Nephron (organoid): ENCODE measurements at regions not wholly inside any gene's neighbourhood (a gene's known extent, or its start where the extent isn't known, plus 50 kb on each side); places are given as distances from the start of the nearest gene placed in this dataset.
"Not testable (repeated sequence)": the region's sequence is repeated elsewhere in the genome, so short reads cannot be mapped to it uniquely, and the experiment has no call there.

Experiments used
- H3K27ac Mint-ChIP-seq, 3 experiments: 2 replicates each; pipeline ENCODE4 v1.8.0; 2020; ENCODE audit warnings: mixed read lengths in 3 of 3, mild to moderate bottlenecking in 2 of 3, moderate library complexity in 1 of 3
- H3K27me3 Mint-ChIP-seq: 2 replicates; pipeline ENCODE4 v1.8.0; 2021; ENCODE audit warnings: low read depth, mild to moderate bottlenecking, moderate library complexity, mixed read lengths
- H3K36me3 Mint-ChIP-seq: 2 replicates; pipeline ENCODE4 v1.8.0; 2020; ENCODE audit warnings: low read depth, mixed read lengths
- H3K4me1 Mint-ChIP-seq: 2 replicates; pipeline ENCODE4 v1.8.0; 2020; ENCODE audit warnings: mixed read lengths
- H3K4me3 Mint-ChIP-seq, 3 experiments: 2 replicates each; pipeline ENCODE4 v1.8.0; 2020; ENCODE audit warnings: mild to moderate bottlenecking in 3 of 3, mixed read lengths in 3 of 3, moderate library complexity in 2 of 3
- H3K9me3 Mint-ChIP-seq: 2 replicates; pipeline ENCODE4 v1.8.0; 2020; ENCODE audit warnings: mixed read lengths
- TF ChIP-seq, protein P1 (sequence below), 3 experiments: fragments of 200-600 bp; sonication (generic); IDR thresholded peaks; one replicate each; pipeline ENCODE4 v1.5.0; 2021; ENCODE audit warnings: antibody characterized with exemption in 3 of 3; ENCODE audit not compliant: unreplicated experiment in 3 of 3

GRCh38 chr6:22774129-22774528 is 204.8 kb downstream of the HDGFL1 start:
- Mint-ChIP-seq H3K4me1 (no peaks in the 10 kb centered on the region), H3K27ac (peak overlapping the region in 1 of 3 experiments; percentile 28), H3K27me3 (no peaks in the 10 kb centered on the region), H3K9me3 (peaks cover 19% of the 10 kb centered on the region), H3K4me3 (no peak overlapping the region), H3K36me3 (peaks cover 7% of the 10 kb centered on the region)
- TF ChIP-seq, protein P1, sequence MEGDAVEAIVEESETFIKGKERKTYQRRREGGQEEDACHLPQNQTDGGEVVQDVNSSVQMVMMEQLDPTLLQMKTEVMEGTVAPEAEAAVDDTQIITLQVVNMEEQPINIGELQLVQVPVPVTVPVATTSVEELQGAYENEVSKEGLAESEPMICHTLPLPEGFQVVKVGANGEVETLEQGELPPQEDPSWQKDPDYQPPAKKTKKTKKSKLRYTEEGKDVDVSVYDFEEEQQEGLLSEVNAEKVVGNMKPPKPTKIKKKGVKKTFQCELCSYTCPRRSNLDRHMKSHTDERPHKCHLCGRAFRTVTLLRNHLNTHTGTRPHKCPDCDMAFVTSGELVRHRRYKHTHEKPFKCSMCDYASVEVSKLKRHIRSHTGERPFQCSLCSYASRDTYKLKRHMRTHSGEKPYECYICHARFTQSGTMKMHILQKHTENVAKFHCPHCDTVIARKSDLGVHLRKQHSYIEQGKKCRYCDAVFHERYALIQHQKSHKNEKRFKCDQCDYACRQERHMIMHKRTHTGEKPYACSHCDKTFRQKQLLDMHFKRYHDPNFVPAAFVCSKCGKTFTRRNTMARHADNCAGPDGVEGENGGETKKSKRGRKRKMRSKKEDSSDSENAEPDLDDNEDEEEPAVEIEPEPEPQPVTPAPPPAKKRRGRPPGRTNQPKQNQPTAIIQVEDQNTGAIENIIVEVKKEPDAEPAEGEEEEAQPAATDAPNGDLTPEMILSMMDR (IDR thresholded peaks at IDR 0.05; ENCODE audit: unreplicated experiment in 3 of 3), result no peak

- peaks cover 15% of the 10 kb centered on the region for H3K36me3 Mint-ChIP-seq
- H3K9me3 Mint-ChIP-seq, result peaks cover 35% of the 10 kb centered on the region
- H3K27ac Mint-ChIP-seq, H3K4me1 Mint-ChIP-seq, H3K27me3 Mint-ChIP-seq, H3K4me3 Mint-ChIP-seq: not testable (repeated sequence)
These were observed 209.1 kb downstream of the HDGFL1 start for GRCh38 chr6:22778438-22778837.

- Mint-ChIP-seq H3K9me3 (peaks cover 35% of the 10 kb centered on the region), H3K4me1 (peaks cover 5% of the 10 kb centered on the region), H3K27me3 (no peaks in the 10 kb centered on the region), H3K4me3 (no peak overlapping the region), H3K27ac (no peak overlapping the region), H3K36me3 (peaks cover 15% of the 10 kb centered on the region)
- TF ChIP-seq, protein P1 (IDR thresholded peaks at IDR 0.05; ENCODE audit: unreplicated experiment in 3 of 3), result no peak
These were observed 209.7 kb downstream of the HDGFL1 start for GRCh38 chr6:22779062-22779461.

DNA sequence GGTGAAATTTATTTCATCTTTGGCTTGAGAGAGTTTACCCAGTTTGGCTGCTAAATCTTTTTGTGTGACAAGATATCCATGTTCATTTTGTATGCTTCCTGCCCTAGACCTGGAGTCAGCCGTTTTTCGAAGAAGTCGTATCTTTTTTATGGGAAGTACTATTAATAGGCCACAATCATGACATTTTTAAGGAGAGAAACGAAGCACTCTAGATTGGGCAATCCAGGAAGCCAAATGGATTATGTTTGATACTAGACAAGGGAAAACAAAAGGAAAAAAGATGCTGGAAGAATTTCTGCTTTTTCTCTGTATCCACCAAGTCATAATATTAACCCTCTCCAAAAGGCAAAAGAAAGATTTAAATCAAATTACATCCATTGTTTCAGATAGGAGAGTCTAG is 214.6 kb downstream of the HDGFL1 start:
- H3K27me3 Mint-ChIP-seq, result no peaks in the 10 kb centered on the region
- no peak overlapping the region for H3K4me3 Mint-ChIP-seq
- TF ChIP-seq, protein P1 (IDR thresholded peaks at IDR 0.05; ENCODE audit: unreplicated experiment in 3 of 3), result no peak
- peak overlapping the region; percentile 83 to 98 (median 96) for H3K27ac Mint-ChIP-seq
- H3K4me1 Mint-ChIP-seq, result peaks cover 21% of the 10 kb centered on the region
- peaks cover 8% of the 10 kb centered on the region for H3K36me3 Mint-ChIP-seq
- H3K9me3 Mint-ChIP-seq, result peaks cover 16% of the 10 kb centered on the region

DNA sequence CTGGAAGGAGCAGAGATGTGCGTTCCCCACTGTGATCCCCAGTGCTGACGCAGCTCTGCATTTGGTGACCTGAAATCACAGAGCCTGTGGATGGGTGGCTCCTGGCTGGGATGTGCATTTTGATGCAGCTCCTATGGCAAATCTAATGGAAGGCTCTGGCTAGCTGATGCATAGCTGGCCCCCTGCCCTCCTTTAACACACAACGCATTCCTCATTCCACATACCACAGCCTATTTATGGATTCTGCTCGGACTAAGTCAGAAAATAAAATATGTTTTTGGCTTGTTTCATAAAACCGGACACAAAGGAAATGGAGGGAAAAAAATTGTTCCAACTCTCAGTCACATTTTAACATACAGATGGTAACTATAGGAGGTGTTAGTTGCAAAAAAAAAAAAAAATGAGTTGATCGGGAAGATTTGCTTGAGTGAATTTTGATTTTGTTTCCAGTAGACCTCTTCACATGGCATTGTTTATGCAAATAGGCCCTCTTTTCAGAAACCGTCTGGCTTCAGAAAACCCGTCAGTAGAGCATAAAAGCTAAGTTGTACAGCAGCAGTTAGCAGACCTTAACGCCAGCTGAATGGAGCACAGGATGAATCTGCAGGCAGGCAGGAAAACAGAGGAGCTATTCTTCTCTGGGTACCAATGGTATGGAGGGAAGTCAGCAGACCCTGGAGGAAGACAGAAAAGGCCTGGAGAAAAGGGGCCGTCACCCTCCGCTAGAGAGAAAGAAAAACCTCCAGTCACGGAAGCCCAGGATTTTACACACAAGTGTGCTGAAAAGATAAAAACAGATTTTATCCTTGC is 215.4 kb downstream of the HDGFL1 start:
- H3K4me1 Mint-ChIP-seq, result peaks cover 30% of the 10 kb centered on the region

DNA sequence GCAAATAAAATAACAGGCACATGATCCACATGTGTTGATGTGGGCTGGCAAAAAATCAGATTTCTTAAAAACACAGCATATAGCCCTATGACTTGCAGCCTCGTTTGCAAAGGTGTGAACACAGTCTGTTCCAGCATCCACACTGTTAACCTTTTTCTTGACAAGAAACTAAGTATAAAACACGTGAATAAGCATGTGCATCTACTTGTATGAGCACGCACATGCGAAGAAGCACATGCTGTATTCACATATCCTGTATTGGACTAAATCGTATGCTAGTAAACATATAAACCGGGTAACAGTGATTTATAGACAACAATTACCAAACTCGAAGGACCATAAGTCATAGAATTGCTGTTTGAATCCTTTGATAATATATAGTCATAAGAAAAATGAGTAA is 218.7 kb downstream of the HDGFL1 start:
- Mint-ChIP-seq H3K36me3 (no peaks in the 10 kb centered on the region), H3K4me1 (peaks cover 34% of the 10 kb centered on the region)

More for the DNA sequence above, 215.4 kb downstream of the HDGFL1 start:
- no peaks in the 10 kb centered on the region for H3K27me3 Mint-ChIP-seq
- peaks cover 13% of the 10 kb centered on the region for H3K9me3 Mint-ChIP-seq
- peak overlapping the region in 2 of 3 experiments; percentile 24 to 38 for H3K4me3 Mint-ChIP-seq
- TF ChIP-seq, protein P1 (IDR thresholded peaks at IDR 0.05; ENCODE audit: unreplicated experiment in 3 of 3), result no peak
- peak overlapping the region; percentile 96 to 98 (median 97) for H3K27ac Mint-ChIP-seq
- peaks cover 6% of the 10 kb centered on the region for H3K36me3 Mint-ChIP-seq

More for the DNA sequence above, 218.7 kb downstream of the HDGFL1 start:
- H3K27me3 Mint-ChIP-seq, result no peaks in the 10 kb centered on the region
- H3K9me3 Mint-ChIP-seq, result peaks cover 6% of the 10 kb centered on the region
- peak overlapping the region in 2 of 3 experiments; percentile 3 to 5 for H3K27ac Mint-ChIP-seq
- TF ChIP-seq, protein P1 (IDR thresholded peaks at IDR 0.05; ENCODE audit: unreplicated experiment in 3 of 3), result no peak
- H3K4me3 Mint-ChIP-seq, result no peak overlapping the region
